ENCODE measurements at regions not wholly inside any gene's neighbourhood (a gene's known extent, or its start where the extent isn't known, plus 50 kb on each side); places are given as distances from the start of the nearest gene placed in this dataset.

GRCh38 chr3:117473981-117474538, 764.5 kb downstream of the TUSC7 start:
- CTCF ChIA-PET: no interaction called here
- Mint-ChIP-seq H3K4me1 (ENCODE audit: low read depth, unreplicated experiment) (no peaks in the 10 kb centered on the region), H3K9me3 (ENCODE audit: low read depth, unreplicated experiment) (peaks cover 2% of the 10 kb centered on the region), H3K27ac (ENCODE audit: unreplicated experiment) (no peak overlapping the region), H3K27me3 (ENCODE audit: unreplicated experiment) (no peaks in the 10 kb centered on the region), H3K36me3 (ENCODE audit: insufficient read depth, unreplicated experiment) (no peaks in the 10 kb centered on the region), H3K4me3 (ENCODE audit: low read depth, unreplicated experiment) (no peak overlapping the region)
- intact Hi-C loops (cut with micrococcal nuclease; ENCODE audit: unreplicated experiment): no loop called here
- DNase-seq: no peak
- TF ChIP-seq, protein P1, sequence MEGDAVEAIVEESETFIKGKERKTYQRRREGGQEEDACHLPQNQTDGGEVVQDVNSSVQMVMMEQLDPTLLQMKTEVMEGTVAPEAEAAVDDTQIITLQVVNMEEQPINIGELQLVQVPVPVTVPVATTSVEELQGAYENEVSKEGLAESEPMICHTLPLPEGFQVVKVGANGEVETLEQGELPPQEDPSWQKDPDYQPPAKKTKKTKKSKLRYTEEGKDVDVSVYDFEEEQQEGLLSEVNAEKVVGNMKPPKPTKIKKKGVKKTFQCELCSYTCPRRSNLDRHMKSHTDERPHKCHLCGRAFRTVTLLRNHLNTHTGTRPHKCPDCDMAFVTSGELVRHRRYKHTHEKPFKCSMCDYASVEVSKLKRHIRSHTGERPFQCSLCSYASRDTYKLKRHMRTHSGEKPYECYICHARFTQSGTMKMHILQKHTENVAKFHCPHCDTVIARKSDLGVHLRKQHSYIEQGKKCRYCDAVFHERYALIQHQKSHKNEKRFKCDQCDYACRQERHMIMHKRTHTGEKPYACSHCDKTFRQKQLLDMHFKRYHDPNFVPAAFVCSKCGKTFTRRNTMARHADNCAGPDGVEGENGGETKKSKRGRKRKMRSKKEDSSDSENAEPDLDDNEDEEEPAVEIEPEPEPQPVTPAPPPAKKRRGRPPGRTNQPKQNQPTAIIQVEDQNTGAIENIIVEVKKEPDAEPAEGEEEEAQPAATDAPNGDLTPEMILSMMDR (IDR thresholded peaks at IDR 0.05; ENCODE audit: unreplicated experiment): no peak
- BruUV-seq (replicated peaks): no TSS peak

- TF ChIP-seq, protein P1 (IDR thresholded peaks at IDR 0.05; ENCODE audit: unreplicated experiment): no peak
- DNase-seq: no peak
- H3K27me3 Mint-ChIP-seq (ENCODE audit: unreplicated experiment): no peaks in the 10 kb centered on the region
- intact Hi-C loops (cut with micrococcal nuclease; ENCODE audit: unreplicated experiment): no loop called here
- no peak overlapping the region for H3K27ac Mint-ChIP-seq (ENCODE audit: unreplicated experiment)
- CTCF ChIA-PET: no interaction called here
- no TSS peak for BruUV-seq (replicated peaks)
- no peaks in the 10 kb centered on the region for H3K36me3 Mint-ChIP-seq (ENCODE audit: insufficient read depth, unreplicated experiment)
- H3K4me3 Mint-ChIP-seq (ENCODE audit: low read depth, unreplicated experiment): no peak overlapping the region
- H3K9me3 Mint-ChIP-seq (ENCODE audit: low read depth, unreplicated experiment): peaks cover 2% of the 10 kb centered on the region
- no peaks in the 10 kb centered on the region for H3K4me1 Mint-ChIP-seq (ENCODE audit: low read depth, unreplicated experiment)
These were observed 767.0 kb downstream of the TUSC7 start for GRCh38 chr3:117476572-117476971.

GRCh38 chr3:117477214-117477755, 767.7 kb downstream of the TUSC7 start:
- H3K9me3 Mint-ChIP-seq (ENCODE audit: low read depth, unreplicated experiment): peaks cover 2% of the 10 kb centered on the region
- H3K4me3 Mint-ChIP-seq (ENCODE audit: low read depth, unreplicated experiment): no peak overlapping the region
- intact Hi-C loops (cut with micrococcal nuclease; ENCODE audit: unreplicated experiment): no loop called here
- CTCF ChIA-PET: no interaction called here
- no peaks in the 10 kb centered on the region for H3K36me3 Mint-ChIP-seq (ENCODE audit: insufficient read depth, unreplicated experiment)
- TF ChIP-seq, protein P1 (IDR thresholded peaks at IDR 0.05; ENCODE audit: unreplicated experiment): no peak
- no peaks in the 10 kb centered on the region for H3K27me3 Mint-ChIP-seq (ENCODE audit: unreplicated experiment)
- BruUV-seq (replicated peaks): no TSS peak
- no peaks in the 10 kb centered on the region for H3K4me1 Mint-ChIP-seq (ENCODE audit: low read depth, unreplicated experiment)
- H3K27ac Mint-ChIP-seq (ENCODE audit: unreplicated experiment): no peak overlapping the region
- DNase-seq: no peak

GRCh38 chr3:117479095-117479494, 769.5 kb downstream of the TUSC7 start:
- intact Hi-C loops (cut with micrococcal nuclease; ENCODE audit: unreplicated experiment): no loop called here
- no peak overlapping the region for H3K4me3 Mint-ChIP-seq (ENCODE audit: low read depth, unreplicated experiment)
- no peaks in the 10 kb centered on the region for H3K4me1 Mint-ChIP-seq (ENCODE audit: low read depth, unreplicated experiment)
- CTCF ChIA-PET: interaction anchor here (0.6 kb wide), 1 partner anchor 1246 kb away, joined by 5 read pairs; no protein-coding TSS in a partner anchor
- no peaks in the 10 kb centered on the region for H3K27me3 Mint-ChIP-seq (ENCODE audit: unreplicated experiment)
- no TSS peak for BruUV-seq (replicated peaks)
- H3K9me3 Mint-ChIP-seq (ENCODE audit: low read depth, unreplicated experiment): peaks cover 2% of the 10 kb centered on the region
- H3K27ac Mint-ChIP-seq (ENCODE audit: unreplicated experiment): no peak overlapping the region
- DNase-seq: no peak
- no peaks in the 10 kb centered on the region for H3K36me3 Mint-ChIP-seq (ENCODE audit: insufficient read depth, unreplicated experiment)
- TF ChIP-seq, protein P1 (IDR thresholded peaks at IDR 0.05; ENCODE audit: unreplicated experiment): no peak
